ENCODE measurements at regions not wholly inside any gene's neighbourhood (a gene's known extent, or its start where the extent isn't known, plus 50 kb on each side); places are given as distances from the start of the nearest gene placed in this dataset.

- TF ChIP-seq, protein P1, sequence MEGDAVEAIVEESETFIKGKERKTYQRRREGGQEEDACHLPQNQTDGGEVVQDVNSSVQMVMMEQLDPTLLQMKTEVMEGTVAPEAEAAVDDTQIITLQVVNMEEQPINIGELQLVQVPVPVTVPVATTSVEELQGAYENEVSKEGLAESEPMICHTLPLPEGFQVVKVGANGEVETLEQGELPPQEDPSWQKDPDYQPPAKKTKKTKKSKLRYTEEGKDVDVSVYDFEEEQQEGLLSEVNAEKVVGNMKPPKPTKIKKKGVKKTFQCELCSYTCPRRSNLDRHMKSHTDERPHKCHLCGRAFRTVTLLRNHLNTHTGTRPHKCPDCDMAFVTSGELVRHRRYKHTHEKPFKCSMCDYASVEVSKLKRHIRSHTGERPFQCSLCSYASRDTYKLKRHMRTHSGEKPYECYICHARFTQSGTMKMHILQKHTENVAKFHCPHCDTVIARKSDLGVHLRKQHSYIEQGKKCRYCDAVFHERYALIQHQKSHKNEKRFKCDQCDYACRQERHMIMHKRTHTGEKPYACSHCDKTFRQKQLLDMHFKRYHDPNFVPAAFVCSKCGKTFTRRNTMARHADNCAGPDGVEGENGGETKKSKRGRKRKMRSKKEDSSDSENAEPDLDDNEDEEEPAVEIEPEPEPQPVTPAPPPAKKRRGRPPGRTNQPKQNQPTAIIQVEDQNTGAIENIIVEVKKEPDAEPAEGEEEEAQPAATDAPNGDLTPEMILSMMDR (IDR thresholded peaks at IDR 0.05; ENCODE audit: low read depth, low read length, poor library complexity, severe bottlenecking), result no peak
- no peak for TF ChIP-seq EZH2phosphoT487 (IDR thresholded peaks at IDR 0.05; ENCODE audit: borderline replicate concordance, low read length)
Observed at GRCh38 chr5:67350618-67351201, 154.1 kb upstream of the CD180 start.

Data from DOHH2 (cell line).